ENCODE measurements at regions not wholly inside any gene's neighbourhood (a gene's known extent, or its start where the extent isn't known, plus 50 kb on each side); places are given as distances from the start of the nearest gene placed in this dataset.

DNA sequence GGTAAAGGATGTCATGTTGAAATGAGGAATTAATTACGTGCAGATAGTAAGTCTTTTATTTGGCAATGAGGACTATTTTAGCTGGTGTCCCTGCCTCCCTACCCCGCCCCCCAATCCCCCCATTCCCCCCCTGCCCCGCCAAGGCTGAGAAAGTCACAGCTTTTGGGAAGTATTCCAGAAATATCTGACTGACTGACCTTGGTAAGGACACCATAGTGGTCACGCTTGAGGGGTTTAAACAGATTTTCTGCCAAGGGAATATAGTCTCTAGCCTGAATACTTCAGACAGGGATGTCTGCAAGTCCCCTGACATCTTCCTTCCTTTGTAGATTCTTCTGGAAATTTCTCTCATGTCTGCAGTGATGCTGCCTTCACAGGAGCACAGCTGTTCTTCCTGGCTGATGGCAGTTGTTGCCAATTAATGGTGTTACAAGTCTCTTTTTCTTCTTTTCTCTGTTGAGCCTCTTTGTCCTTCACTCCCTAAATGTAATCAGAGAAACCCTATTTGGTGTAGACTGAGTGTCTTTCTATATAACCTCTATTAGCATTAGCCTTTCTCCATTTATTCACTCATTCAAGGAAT is 53.7 kb upstream of the MGAT5 start:
- DNase-seq (ENCODE audit: low spot score) (no peak), ATAC-seq (no peak)
- peaks cover 3% of the 10 kb centered on the region; the same call in 2 of the 3 replicates for H3K36me3 Mint-ChIP-seq (ENCODE audit: low read depth)
- no peak overlapping the region for H3K4me3 ChIP-seq
- H3K79me2 ChIP-seq (replicated peaks; ENCODE audit: insufficient read depth): peaks cover 68% of the 10 kb centered on the region
- peaks cover 62% of the 10 kb centered on the region for H3K4me1 ChIP-seq (ENCODE audit: insufficient read depth)
- H3K27ac Mint-ChIP-seq: 0 out of 2 replicates have a peak overlapping the region, but pooled peaks have one; percentile 34
- no peak overlapping the region for H3K4me2 ChIP-seq
- peaks cover 54% of the 10 kb centered on the region for H3K4me1 Mint-ChIP-seq
- no peak overlapping the region for H3K4me3 Mint-ChIP-seq
- H3K27me3 Mint-ChIP-seq (ENCODE audit: insufficient read depth, low read depth, poor library complexity): peaks cover 6% of the 10 kb centered on the region
- H2AFZ ChIP-seq: no peak overlapping the region
- no peak for TF ChIP-seq EZH2phosphoT487 (IDR thresholded peaks at IDR 0.05; ENCODE audit: unreplicated experiment)
- no peaks in the 10 kb centered on the region for H3K36me3 ChIP-seq (ENCODE audit: insufficient read depth)
- no peak overlapping the region for H3K27ac ChIP-seq (ENCODE audit: low read depth)
- H3F3A ChIP-seq (replicated peaks; ENCODE audit: low read depth): no peaks in the 10 kb centered on the region
- no peaks in the 10 kb centered on the region for H3K27me3 ChIP-seq (ENCODE audit: insufficient read depth)
- H3K9me2 ChIP-seq (ENCODE audit: insufficient read depth): peaks cover 8% of the 10 kb centered on the region; the same call in 1 of the 2 replicates
- no peaks in the 10 kb centered on the region; the same call in 1 of the 3 replicates for H3K9me3 Mint-ChIP-seq
- H4K20me1 ChIP-seq (replicated peaks; ENCODE audit: insufficient read depth): peaks cover 3% of the 10 kb centered on the region; the same call in 1 of the 2 replicates

DNA sequence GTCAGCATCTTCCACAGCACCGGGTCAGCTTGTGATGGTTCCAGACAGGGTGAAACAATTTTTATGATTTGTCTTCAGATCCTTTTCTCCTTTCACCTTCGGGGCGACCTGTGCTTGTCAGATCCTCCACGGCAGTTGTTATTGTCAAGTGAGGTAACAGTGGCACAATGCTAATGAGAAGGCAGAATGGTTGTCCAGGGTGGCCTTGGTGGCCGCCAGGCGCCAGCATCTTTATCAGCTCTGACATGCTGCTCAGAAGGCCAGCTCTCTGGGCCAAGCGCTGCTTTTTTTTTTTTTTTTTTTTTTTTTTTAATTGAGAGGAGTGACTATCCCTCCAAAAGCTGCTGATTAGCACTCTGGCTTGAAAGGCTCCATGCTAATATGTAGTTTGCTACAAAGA is 52.3 kb upstream of the MGAT5 start:
- ATAC-seq: no peak
- Histone ChIP-seq H4K20me1 (replicated peaks; ENCODE audit: insufficient read depth) (peaks cover 3% of the 10 kb centered on the region; the same call in 1 of the 2 replicates), H3K4me3 (no peak overlapping the region)
- TF ChIP-seq, protein P1, sequence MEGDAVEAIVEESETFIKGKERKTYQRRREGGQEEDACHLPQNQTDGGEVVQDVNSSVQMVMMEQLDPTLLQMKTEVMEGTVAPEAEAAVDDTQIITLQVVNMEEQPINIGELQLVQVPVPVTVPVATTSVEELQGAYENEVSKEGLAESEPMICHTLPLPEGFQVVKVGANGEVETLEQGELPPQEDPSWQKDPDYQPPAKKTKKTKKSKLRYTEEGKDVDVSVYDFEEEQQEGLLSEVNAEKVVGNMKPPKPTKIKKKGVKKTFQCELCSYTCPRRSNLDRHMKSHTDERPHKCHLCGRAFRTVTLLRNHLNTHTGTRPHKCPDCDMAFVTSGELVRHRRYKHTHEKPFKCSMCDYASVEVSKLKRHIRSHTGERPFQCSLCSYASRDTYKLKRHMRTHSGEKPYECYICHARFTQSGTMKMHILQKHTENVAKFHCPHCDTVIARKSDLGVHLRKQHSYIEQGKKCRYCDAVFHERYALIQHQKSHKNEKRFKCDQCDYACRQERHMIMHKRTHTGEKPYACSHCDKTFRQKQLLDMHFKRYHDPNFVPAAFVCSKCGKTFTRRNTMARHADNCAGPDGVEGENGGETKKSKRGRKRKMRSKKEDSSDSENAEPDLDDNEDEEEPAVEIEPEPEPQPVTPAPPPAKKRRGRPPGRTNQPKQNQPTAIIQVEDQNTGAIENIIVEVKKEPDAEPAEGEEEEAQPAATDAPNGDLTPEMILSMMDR (conservative IDR thresholded peaks at IDR 0.05; ENCODE audit: low read depth in 2 of 2): no peak
- TF ChIP-seq, protein P2, sequence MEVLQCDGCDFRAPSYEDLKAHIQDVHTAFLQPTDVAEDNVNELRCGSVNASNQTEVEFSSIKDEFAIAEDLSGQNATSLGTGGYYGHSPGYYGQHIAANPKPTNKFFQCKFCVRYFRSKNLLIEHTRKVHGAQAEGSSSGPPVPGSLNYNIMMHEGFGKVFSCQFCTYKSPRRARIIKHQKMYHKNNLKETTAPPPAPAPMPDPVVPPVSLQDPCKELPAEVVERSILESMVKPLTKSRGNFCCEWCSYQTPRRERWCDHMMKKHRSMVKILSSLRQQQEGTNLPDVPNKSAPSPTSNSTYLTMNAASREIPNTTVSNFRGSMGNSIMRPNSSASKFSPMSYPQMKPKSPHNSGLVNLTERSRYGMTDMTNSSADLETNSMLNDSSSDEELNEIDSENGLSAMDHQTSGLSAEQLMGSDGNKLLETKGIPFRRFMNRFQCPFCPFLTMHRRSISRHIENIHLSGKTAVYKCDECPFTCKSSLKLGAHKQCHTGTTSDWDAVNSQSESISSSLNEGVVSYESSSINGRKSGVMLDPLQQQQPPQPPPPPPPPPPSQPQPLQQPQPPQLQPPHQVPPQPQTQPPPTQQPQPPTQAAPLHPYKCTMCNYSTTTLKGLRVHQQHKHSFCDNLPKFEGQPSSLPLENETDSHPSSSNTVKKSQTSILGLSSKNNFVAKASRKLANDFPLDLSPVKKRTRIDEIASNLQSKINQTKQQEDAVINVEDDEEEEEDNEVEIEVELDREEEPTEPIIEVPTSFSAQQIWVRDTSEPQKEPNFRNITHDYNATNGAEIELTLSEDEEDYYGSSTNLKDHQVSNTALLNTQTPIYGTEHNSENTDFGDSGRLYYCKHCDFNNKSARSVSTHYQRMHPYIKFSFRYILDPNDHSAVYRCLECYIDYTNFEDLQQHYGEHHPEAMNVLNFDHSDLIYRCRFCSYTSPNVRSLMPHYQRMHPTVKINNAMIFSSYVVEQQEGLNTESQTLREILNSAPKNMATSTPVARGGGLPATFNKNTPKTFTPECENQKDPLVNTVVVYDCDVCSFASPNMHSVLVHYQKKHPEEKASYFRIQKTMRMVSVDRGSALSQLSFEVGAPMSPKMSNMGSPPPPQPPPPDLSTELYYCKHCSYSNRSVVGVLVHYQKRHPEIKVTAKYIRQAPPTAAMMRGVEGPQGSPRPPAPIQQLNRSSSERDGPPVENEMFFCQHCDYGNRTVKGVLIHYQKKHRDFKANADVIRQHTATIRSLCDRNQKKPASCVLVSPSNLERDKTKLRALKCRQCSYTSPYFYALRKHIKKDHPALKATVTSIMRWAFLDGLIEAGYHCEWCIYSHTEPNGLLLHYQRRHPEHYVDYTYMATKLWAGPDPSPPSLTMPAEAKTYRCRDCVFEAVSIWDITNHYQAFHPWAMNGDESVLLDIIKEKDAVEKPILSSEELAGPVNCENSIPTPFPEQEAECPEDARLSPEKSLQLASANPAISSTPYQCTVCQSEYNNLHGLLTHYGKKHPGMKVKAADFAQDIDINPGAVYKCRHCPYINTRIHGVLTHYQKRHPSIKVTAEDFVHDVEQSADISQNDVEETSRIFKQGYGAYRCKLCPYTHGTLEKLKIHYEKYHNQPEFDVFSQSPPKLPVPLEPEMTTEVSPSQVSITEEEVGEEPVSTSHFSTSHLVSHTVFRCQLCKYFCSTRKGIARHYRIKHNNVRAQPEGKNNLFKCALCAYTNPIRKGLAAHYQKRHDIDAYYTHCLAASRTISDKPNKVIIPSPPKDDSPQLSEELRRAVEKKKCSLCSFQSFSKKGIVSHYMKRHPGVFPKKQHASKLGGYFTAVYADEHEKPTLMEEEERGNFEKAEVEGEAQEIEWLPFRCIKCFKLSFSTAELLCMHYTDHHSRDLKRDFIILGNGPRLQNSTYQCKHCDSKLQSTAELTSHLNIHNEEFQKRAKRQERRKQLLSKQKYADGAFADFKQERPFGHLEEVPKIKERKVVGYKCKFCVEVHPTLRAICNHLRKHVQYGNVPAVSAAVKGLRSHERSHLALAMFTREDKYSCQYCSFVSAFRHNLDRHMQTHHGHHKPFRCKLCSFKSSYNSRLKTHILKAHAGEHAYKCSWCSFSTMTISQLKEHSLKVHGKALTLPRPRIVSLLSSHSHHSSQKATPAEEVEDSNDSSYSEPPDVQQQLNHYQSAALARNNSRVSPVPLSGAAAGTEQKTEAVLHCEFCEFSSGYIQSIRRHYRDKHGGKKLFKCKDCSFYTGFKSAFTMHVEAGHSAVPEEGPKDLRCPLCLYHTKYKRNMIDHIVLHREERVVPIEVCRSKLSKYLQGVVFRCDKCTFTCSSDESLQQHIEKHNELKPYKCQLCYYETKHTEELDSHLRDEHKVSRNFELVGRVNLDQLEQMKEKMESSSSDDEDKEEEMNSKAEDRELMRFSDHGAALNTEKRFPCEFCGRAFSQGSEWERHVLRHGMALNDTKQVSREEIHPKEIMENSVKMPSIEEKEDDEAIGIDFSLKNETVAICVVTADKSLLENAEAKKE (CRISPR knock-in tag; IDR thresholded peaks at IDR 0.05): no peak
- TF ChIP-seq, protein P3, sequence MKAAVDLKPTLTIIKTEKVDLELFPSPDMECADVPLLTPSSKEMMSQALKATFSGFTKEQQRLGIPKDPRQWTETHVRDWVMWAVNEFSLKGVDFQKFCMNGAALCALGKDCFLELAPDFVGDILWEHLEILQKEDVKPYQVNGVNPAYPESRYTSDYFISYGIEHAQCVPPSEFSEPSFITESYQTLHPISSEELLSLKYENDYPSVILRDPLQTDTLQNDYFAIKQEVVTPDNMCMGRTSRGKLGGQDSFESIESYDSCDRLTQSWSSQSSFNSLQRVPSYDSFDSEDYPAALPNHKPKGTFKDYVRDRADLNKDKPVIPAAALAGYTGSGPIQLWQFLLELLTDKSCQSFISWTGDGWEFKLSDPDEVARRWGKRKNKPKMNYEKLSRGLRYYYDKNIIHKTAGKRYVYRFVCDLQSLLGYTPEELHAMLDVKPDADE (IDR thresholded peaks at IDR 0.05): no peak
- no peak for TF ChIP-seq CREB1 (CRISPR knock-in tag; IDR thresholded peaks at IDR 0.05; ENCODE audit: low read depth)
- no peak for TF ChIP-seq NANOG (IDR thresholded peaks at IDR 0.05; ENCODE audit: borderline replicate concordance)
- TF ChIP-seq EZH2 (IDR thresholded peaks at IDR 0.05; ENCODE audit: low read depth, unreplicated experiment): no peak
- TF ChIP-seq ZNF331 (CRISPR knock-in tag; IDR thresholded peaks at IDR 0.05; ENCODE audit: low read depth): no peak
- no peak for TF ChIP-seq STAT1 (IDR thresholded peaks at IDR 0.05; ENCODE audit: unreplicated experiment)
- no peak for TF ChIP-seq POLR2AphosphoS5 (IDR thresholded peaks at IDR 0.05; ENCODE audit: low read depth)
- no peak for TF ChIP-seq JUNB (IDR thresholded peaks at IDR 0.05; ENCODE audit: unreplicated experiment)

More for the DNA sequence above, 52.3 kb upstream of the MGAT5 start:
- Mint-ChIP-seq H3K4me3 (no peak overlapping the region), H3K27me3 (ENCODE audit: insufficient read depth, low read depth, poor library complexity) (peaks cover 6% of the 10 kb centered on the region), H3K36me3 (ENCODE audit: low read depth) (peaks cover 3% of the 10 kb centered on the region; the same call in 2 of the 3 replicates), H3K9me3 (no peaks in the 10 kb centered on the region; the same call in 1 of the 3 replicates), H3K27ac (no peak overlapping the region), H3K4me1 (peaks cover 54% of the 10 kb centered on the region)
- no peaks in the 10 kb centered on the region for H3K36me3 ChIP-seq (ENCODE audit: insufficient read depth)
- no peak overlapping the region for H3K27ac ChIP-seq (ENCODE audit: low read depth)
- no peaks in the 10 kb centered on the region for H3K27me3 ChIP-seq (ENCODE audit: insufficient read depth)
- no peak for DNase-seq (ENCODE audit: low spot score)
- H3K79me2 ChIP-seq (replicated peaks; ENCODE audit: insufficient read depth): peaks cover 61% of the 10 kb centered on the region
- H3K4me1 ChIP-seq (ENCODE audit: insufficient read depth): peaks cover 76% of the 10 kb centered on the region
- H3K4me2 ChIP-seq: no peak overlapping the region
- no peaks in the 10 kb centered on the region for H3F3A ChIP-seq (replicated peaks; ENCODE audit: low read depth)
- peaks cover 8% of the 10 kb centered on the region; the same call in 1 of the 2 replicates for H3K9me2 ChIP-seq (ENCODE audit: insufficient read depth)
- H2AFZ ChIP-seq: no peak overlapping the region

Data from GM23338 (cell line).